ENCODE measurements at regions not wholly inside any gene's neighbourhood (a gene's known extent, or its start where the extent isn't known, plus 50 kb on each side); places are given as distances from the start of the nearest gene placed in this dataset.

DNA sequence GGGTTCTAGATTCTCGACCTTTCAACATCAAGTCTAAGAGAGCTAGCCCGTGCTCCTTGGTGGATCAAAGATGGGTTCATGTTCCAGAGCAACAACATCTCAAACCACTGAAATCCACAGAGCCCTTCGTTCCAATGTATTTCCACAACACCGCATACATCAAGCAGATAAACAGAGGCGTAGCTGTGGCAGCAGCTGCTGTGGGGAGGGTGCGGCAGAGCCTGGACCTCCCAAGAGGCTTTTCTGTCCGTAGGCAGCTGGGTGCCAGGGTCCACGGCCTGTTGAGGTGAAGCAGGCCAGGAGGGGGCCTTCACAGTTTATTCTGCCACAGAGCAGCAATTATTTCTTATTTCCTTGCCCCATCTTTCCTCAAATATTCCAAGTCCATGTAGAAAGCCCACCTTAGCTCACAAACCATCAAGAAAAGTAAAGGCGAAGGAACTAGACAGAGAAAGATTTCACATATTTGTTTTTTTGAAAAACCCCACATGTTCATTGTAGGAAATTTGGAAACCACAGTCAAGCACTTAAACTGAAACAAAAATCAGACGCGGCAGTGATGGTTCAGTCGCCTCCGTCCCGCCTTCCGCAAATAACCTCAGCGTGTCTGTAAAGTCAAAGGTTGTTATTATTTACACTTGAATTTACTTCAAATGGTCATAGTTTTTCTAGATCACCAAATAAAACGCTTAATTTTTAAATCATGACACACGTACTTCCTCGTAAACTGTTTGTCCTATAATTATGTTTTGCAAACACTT lies 144.6 kb upstream of the FOXF1 start:
- TF ChIP-seq CTCF (IDR thresholded peaks at IDR 0.05) (no peak), POLR2A (IDR thresholded peaks at IDR 0.05) (no peak)

Measured in testis (tissue), 2 donors.